ENCODE measurements at regions not wholly inside any gene's neighbourhood (a gene's known extent, or its start where the extent isn't known, plus 50 kb on each side); places are given as distances from the start of the nearest gene placed in this dataset.
"Not testable (repeated sequence)": the region's sequence is repeated elsewhere in the genome, so short reads cannot be mapped to it uniquely, and the experiment has no call there.

DNA sequence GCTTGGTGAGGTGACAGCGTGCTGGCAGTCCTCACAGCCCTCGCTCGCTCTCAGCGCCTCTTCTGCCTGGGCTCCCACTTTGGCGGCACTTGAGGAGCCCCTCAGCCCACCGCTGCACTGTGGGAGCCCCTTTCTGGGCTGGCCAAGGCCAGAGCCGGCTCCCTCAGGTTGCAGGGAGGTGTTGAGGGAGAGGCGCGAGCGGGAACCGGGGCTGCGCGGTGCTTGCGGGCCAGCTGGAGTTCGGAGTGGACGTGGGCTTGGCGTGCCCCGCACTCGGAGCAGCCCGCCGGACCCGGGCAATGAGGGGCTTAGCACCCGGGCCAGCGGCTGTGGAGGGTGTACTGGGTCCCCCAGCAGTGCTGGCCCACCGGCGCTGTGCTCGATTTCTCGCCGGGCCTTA, 134.2 kb upstream of the BASP1 start:
- DNase-seq (ENCODE audit: low read depth, low spot score), result not testable (repeated sequence)

- no peak for DNase-seq (ENCODE audit: low read depth, low spot score)
These were observed 130.4 kb upstream of the BASP1 start for GRCh38 chr5:17087035-17087434.

- DNase-seq (ENCODE audit: low read depth, low spot score), result no peak
These were observed 129.4 kb upstream of the BASP1 start for GRCh38 chr5:17088051-17088450.

DNA sequence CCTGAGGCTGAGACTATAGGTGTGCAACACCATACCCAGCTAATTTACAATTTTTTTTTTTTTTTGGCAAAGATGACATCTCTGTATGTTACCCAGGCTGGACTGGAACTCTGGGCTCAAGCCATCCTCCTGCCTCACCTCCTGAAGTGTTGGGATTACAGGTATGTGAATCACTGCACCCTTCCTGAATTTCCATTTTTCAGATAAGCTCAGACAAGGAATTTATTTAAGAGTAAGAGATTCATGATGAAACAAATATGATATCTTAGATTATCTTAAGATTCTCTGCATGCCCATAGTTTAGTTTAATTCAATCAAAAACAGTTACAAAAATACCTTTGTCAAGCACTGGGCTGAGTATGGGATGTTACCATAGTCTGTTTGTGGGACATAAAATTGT, 128.4 kb upstream of the BASP1 start:
- no peak for DNase-seq (ENCODE audit: low read depth, low spot score)

- DNase-seq (ENCODE audit: low read depth, low spot score), result no peak
These were observed 127.7 kb upstream of the BASP1 start for GRCh38 chr5:17089690-17090089.

DNA sequence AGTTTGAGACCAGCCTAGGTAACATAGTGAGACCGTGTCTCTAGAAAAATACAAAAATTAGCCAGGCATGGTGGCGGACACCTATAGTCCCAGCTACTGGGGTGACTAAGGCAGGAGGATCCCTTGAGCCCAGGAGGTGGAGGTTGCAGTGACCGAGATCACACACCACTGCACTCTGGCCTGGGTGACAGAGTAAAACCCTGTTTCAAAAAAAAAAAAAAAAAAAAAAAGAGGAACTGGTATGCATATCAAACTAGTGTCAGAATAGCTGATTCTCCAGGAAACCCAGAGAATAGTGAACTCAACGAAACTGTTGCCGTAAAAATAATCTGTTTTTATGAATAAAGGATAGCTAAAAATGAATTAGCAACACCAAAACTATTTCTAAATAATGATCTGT, 126.6 kb upstream of the BASP1 start:
- DNase-seq (ENCODE audit: low read depth, low spot score), result no peak

GRCh38 chr5:17094830-17095229, 122.6 kb upstream of the BASP1 start:
- no peak for DNase-seq (ENCODE audit: low read depth, low spot score)

DNA sequence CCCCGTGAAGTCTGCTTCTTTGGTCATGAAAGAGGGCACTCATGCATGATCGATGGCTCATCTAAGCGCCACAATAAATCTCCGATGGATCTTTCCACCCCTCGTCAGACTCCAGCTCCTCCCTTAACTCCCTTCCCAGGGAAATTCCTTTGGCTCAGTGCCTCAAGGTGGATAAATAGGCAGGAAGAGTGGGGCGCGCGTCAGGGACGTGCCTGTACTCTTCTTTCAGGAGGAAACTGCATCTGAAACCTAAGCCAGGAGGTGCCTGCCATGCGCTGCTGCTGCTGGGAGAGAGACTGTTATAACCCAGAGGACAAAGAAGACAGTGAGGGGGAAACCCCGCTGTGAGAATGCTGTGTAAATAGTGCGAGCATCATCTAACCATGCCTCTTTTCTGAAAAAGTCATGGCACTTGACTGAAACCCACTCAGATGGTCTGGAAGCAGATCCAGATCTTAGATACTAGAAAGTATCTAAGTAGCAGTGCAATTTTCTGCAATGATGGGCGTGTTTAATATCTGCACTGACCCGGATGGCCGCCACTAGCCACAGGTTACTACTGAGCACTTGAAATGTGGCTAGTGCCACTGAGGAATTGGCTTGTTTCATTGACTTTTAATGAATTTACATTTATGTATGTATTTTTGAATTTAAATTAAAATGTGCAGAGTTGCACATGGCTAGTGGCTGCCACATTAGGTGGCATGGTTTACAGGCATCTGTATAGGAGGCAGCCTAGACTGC, 120.3 kb upstream of the BASP1 start:
- DNase-seq (ENCODE audit: low read depth, low spot score), result no peak

DNA sequence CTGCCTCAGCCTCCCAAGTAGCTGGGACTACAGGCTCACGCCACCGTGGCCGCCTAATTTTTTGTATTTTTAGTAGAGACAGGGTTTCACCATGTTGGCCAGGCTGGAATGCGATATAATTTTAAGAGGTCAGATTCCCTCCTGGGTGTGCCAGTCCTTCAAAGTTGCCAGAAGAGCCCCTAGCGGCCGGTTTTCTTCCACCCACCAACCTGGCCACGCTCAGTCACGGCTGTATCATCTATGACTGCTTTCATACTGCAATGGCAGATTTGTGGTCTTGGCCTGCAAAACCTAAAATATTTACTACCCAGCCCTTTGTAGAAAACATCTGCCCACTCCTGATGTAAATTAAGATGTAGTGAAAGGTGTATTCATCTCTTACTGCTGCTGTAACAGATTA, 117.5 kb upstream of the BASP1 start:
- DNase-seq (ENCODE audit: low read depth, low spot score), result no peak

GRCh38 chr5:17103461-17103860, 114.0 kb upstream of the BASP1 start:
- no peak for DNase-seq (ENCODE audit: low read depth, low spot score)

DNA sequence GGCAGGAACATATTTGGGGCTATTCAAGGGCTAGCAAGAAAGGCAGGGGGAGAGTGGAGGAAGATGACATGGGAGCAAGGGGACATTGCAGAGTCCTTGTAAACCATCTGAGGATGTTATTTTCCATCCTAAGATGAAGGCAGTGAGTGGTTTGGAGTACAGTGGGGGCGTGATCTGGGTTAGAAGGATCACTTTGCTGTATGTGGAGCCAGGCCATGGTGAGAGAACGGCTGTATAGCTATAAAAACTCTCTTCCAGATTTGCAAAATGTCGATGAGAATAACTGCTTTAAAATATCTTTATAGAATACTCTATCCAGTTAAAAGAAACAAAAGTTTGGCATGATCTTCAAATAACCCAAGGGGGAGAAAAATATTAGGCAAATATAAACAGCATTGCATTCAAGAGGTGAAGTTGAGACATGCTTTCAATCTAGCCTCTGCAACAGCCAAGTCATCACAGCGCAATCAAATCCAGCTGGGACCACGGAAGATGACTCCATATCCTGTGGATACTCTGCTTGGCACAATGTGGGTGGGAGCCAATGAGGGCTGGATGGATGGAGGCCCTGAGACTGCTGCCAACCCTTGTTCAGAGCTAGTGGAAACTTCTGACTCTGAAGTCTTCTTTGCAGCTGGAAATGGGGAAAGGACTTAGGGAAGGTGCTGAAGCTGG, 111.5 kb upstream of the BASP1 start:
- DNase-seq (ENCODE audit: low read depth, low spot score), result no peak

- DNase-seq (ENCODE audit: low read depth, low spot score), result no peak
These were observed 110.9 kb upstream of the BASP1 start for GRCh38 chr5:17106521-17106920.

DNA sequence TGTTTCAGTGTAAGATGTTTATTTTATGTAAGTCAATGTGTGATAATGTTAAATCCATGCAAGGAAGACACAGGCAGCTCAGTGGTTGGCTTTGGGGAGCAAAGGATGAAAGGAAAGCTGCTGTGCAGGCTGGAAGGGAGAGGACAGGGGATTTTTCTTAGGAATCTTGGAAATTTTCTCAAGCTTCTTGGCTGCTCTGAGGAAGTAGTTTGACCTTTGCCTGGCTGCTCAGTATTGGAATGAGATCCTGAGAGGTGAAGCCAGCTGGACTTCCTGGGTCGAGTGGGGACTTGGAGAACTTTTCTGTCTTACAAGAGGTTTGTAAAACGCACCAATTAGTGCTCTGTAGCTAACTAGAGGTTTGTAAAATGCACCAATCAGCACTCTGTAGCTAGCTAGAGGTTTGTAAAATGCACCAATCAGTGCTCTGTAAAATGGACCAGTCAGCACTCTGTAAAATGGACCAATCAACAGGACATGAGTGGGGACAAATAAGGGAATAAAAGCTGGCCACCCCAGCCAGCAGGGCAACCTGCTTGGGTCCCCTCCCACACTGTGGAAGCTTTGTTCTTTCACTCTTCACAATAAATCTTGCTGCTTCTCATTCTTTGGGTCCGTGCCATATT, 105.2 kb upstream of the BASP1 start:
- DNase-seq (ENCODE audit: low read depth, low spot score), result not testable (repeated sequence)

DNA sequence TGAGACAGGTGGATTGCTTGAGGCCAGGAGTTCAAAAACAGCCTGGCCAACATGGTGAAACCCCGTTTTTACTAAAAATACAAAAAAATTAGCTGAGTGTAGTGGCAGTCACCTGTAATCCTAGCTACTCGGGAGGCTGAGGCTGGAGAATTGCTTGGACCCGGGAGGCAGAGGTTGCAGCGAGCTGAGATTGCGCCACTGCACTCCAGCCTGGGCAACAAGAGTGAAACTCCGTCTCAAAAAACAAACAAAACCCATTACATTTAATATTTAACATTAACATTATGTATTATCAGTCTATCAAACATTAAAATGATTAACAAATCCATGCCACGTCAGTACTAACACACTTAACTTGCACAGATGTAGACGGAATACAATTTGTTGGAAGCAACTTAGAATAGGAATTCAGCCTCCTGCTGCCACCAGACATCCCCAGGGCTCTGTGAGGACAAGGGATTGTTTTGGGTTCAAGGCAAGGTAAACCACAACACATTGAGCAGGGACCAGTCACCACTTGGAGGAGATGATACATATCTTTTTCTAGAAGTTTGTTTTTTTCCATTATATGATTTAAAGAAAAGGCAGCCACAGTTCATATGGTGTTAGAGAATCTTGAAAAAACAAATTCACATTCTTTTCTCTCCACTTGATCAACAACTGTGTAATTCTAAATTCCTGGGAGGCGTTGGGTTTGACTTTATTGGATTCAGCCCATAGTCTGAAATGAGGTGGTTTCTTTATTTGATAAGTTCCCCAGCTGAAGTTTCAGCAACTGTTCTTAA, 104.1 kb upstream of the BASP1 start:
- no peak for DNase-seq (ENCODE audit: low read depth, low spot score)

GRCh38 chr5:17114233-17114632, 103.2 kb upstream of the BASP1 start:
- DNase-seq (ENCODE audit: low read depth, low spot score), result no peak

- DNase-seq (ENCODE audit: low read depth, low spot score), result no peak
These were observed 102.5 kb upstream of the BASP1 start for GRCh38 chr5:17114715-17115599.

DNA sequence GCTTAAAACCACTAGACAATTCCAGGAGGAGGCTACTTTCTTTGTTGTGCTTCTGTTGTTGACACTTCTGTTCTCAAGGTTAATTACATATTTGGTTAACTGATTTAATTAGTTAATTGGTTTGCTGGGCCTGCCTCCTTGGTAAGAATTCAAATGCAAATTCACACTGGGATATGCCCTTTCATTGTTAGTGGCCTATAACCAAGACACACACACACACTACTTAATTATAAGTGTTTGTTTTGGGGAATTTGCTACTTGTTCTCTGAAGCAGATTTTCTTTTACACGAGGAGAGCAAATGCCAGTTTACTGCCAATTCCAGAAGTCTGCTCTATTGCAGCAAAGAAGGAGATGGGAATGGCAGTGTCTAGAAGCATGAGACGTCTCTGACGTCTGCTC, 101.6 kb upstream of the BASP1 start:
- no peak for DNase-seq (ENCODE audit: low read depth, low spot score)

GRCh38 chr5:17118631-17119030, 98.8 kb upstream of the BASP1 start:
- no peak for DNase-seq (ENCODE audit: low read depth, low spot score)

DNA sequence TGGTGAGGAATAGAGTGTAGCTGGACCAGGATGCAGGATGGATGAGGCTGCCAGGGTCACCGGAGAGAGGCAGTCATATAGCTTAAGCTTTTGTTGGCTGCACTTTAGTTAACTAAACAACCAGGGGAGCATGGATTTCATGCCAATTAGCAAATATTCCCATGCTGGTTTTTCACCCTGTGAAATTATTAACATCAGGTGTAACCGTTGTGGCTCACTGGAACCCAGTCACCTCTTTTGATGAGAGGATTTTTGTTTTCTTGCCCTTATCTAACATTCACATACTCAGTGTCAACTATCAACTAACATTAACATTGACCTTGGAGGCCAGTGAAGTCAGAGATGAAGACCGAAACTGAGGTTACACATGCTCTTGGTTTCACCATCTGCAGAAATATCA, 97.2 kb upstream of the BASP1 start:
- no peak for DNase-seq (ENCODE audit: low read depth, low spot score)

DNA sequence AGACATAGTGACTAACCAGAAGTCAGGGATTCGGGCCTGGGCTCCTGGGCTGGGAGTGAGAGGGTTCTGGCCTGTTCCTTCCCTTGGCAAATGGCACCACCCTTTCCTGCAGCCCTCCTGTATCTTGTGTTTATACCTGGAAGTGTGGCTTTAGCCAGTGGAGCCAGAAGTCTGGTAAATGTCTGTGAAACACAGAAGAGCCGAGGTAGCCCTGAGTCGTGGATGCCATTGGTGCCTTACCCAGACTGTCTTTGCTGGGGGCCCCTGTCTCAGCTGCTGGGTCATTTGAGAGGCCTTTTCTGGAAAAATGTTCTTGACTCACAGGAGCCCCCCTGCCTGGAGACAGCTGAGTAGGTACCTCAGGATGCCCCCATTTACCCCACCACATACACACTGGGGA, 95.7 kb upstream of the BASP1 start:
- DNase-seq (ENCODE audit: low read depth, low spot score), result no peak

DNA sequence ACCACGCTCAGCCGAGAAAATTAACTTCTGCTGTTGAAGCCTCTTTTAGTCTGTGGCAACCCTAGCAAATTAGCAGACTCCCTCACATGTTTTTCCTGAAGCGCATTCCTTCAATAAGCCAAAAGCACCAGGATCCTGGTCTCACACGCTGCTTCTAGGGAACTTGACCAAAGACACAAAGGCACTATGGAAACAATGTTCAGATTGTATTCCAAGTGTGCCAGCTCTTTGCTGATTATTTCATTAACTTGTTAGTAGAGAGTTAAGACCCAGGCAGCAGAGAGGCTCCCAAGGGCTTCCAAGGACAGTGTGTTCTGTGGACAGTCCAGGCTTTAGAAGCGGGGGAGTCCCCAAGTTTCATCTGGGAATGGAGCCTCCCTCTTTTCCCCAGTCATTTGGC, 94.4 kb upstream of the BASP1 start:
- no peak for DNase-seq (ENCODE audit: low read depth, low spot score)
